ENCODE measurements at regions not wholly inside any gene's neighbourhood (a gene's known extent, or its start where the extent isn't known, plus 50 kb on each side); places are given as distances from the start of the nearest gene placed in this dataset.
"Not testable (repeated sequence)": the region's sequence is repeated elsewhere in the genome, so short reads cannot be mapped to it uniquely, and the experiment has no call there.

DNA sequence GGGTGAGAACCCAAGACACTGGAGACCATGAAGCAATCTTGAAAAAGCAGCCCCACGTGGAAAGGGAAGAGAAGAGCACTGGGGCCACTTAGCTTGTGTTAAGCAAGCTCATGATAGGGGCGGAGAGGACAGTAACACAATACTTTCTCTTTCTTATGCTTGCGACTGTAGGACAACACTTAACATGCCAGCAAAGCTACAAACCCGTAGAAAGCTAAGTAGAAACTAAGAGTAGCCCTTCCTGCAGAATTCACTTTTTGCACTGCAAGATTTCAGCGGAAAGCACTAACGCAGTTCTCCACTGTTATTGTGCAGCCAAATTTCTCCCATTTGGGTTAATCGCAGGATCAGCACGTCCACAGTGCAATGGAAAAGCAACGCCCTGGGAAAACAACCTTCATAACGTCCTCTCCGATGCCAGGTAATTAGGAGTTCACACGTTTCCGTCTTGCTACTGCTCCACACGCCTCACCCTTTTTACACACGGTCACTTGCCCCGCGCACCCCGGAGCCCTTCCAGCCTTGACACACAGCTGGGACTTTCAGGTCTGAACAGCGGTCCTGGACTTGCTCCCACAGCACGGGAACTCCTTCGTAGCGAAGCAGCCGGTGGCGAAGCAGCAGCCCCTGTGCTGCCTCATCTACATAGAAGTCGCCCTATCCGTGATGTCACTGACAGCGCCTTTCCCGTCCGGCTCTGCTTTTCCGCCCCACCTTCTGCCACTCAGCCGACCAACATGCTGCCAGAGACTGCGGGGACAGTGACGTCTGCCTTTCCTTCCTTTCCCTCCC lies 148.6 kb downstream of the PPIAL4G start:
- TF ChIP-seq ZFX (IDR thresholded peaks at IDR 0.05), result no peak
- TF ChIP-seq, protein P1, sequence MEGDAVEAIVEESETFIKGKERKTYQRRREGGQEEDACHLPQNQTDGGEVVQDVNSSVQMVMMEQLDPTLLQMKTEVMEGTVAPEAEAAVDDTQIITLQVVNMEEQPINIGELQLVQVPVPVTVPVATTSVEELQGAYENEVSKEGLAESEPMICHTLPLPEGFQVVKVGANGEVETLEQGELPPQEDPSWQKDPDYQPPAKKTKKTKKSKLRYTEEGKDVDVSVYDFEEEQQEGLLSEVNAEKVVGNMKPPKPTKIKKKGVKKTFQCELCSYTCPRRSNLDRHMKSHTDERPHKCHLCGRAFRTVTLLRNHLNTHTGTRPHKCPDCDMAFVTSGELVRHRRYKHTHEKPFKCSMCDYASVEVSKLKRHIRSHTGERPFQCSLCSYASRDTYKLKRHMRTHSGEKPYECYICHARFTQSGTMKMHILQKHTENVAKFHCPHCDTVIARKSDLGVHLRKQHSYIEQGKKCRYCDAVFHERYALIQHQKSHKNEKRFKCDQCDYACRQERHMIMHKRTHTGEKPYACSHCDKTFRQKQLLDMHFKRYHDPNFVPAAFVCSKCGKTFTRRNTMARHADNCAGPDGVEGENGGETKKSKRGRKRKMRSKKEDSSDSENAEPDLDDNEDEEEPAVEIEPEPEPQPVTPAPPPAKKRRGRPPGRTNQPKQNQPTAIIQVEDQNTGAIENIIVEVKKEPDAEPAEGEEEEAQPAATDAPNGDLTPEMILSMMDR (conservative IDR thresholded peaks at IDR 0.05), result no peak; the same call in 1 of the 2 replicates
- peak overlapping the region; percentile 96 for H3K27ac ChIP-seq

- TF ChIP-seq ZFX (IDR thresholded peaks at IDR 0.05), result no peak
- TF ChIP-seq, protein P1 (conservative IDR thresholded peaks at IDR 0.05), result no peak; the same call in 1 of the 2 replicates
- H3K27ac ChIP-seq, result peak overlapping the region; percentile 96
Measured at GRCh38 chr1:148333875-148334338, 149.2 kb downstream of the PPIAL4G start.

DNA sequence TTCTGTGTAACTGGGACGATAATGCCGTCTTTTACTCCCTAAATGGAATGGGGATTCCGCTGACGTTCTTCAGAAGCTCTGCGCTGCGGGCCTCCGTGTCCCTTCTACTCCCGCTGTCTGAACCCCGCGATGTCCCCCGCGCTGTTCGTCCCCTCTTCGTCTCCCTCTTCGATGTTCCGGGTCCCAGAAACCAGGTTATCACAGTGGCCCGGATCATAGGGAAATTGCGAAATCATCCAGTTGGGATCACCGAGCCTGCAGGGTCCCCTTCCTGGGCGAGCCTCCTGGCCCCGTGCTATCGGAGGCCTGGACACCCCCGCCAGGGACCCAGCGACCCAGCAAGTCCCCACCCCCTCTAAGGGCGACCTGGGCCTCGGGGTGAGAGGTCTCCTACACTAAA lies 154.2 kb downstream of the PPIAL4G start:
- H3K27ac ChIP-seq, result no peak overlapping the region
- TF ChIP-seq, protein P1 (conservative IDR thresholded peaks at IDR 0.05), result no peak
- no peak for TF ChIP-seq ZFX (IDR thresholded peaks at IDR 0.05)

DNA sequence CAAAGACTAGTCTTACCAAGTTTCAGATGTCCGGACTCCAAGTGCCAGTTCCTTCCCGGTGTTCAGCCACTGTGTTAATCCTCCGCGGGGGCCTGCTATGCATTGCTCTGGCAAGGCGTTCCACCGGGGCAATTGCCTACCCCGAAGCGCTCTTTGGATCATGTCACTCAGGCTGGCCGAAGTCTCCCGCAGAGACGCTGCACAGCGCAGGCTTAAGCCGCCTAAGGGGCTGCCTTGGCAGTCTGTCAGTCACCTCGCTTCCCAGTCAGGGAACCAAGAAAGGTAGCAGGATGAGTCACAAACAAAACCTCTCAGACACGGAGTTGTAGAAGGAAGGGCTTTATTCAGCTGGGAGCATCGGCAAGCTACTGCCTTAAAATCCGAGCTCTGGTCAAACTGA lies 158.1 kb downstream of the PPIAL4G start:
- H3K27ac ChIP-seq, result not testable (repeated sequence)

GRCh38 chr1:148324465-148324864 lies 158.6 kb downstream of the PPIAL4G start:
- H3K27ac ChIP-seq, result not testable (repeated sequence)

DNA sequence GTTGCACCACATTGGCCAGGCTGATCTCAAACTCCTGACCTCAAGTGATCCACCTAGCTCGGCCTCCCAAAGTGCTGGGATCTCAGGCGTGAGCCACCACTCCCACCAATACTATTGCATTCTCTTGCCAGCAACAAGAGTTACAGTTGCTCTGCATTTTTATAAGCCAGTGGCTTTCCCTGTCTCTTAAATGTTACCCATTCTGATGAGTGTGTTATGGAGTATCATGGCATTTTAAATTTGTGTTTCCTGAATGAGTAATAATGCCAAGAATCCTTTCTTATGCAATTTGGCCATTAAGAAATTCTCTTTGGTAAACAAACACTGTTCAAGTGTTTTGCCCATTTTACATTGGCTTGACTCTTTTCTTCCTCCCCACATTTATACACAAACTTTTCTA lies 163.0 kb downstream of the PPIAL4G start:
- H3K27ac ChIP-seq, result not testable (repeated sequence)

- TF ChIP-seq ZFX (IDR thresholded peaks at IDR 0.05), result no peak
- TF ChIP-seq, protein P1 (conservative IDR thresholded peaks at IDR 0.05), result no peak
- no peak overlapping the region for H3K27ac ChIP-seq
Measured at GRCh38 chr1:148318904-148319242, 164.2 kb downstream of the PPIAL4G start.

GRCh38 chr1:148318123-148318903 lies 164.8 kb downstream of the PPIAL4G start:
- TF ChIP-seq ZFX (IDR thresholded peaks at IDR 0.05), result no peak
- TF ChIP-seq, protein P1 (conservative IDR thresholded peaks at IDR 0.05), result no peak
- no peak overlapping the region for H3K27ac ChIP-seq

Measured in C4-2B (cell line).